ENCODE measurements at regions not wholly inside any gene's neighbourhood (a gene's known extent, or its start where the extent isn't known, plus 50 kb on each side); places are given as distances from the start of the nearest gene placed in this dataset.

DNA sequence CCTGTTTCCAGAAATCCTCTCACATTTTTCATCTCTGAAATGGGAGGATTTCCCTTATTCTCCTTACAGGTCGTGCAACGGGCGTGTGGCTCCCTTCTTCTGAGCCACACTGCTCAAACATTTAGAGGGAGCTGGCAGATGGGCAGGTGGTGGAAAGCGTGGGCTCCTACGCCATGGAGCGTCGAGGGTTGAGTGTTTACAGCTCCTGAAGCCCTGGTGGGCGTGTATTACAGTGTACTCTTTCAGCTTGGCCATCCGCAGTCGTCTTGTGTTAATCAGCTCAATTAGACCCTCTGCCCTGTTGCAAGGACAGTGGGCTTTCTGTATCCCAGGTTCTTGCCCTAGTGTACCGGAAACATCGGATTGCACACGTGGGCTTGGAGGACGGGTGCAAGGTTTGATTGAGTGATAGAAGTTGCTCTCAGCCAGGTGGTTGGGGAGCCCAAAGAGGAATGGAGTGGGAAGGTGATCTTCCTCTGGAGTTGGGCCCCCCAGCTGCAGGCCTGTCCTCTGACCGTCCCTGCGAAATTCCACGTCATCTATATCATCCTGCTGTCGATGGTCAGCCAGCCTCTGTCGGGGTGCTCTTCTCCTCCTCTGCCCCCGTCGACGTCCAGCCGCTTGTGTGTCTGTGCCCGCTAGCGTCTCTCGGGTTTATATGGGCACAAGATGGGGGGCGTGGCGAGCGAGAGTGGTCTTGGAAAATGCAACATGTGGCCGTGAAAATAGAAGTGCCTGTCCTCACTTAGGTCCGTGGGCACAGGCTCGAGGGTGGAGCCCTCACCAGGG lies 120.3 kb upstream of the DSEL start (continued):
- TF ChIP-seq, protein P1, sequence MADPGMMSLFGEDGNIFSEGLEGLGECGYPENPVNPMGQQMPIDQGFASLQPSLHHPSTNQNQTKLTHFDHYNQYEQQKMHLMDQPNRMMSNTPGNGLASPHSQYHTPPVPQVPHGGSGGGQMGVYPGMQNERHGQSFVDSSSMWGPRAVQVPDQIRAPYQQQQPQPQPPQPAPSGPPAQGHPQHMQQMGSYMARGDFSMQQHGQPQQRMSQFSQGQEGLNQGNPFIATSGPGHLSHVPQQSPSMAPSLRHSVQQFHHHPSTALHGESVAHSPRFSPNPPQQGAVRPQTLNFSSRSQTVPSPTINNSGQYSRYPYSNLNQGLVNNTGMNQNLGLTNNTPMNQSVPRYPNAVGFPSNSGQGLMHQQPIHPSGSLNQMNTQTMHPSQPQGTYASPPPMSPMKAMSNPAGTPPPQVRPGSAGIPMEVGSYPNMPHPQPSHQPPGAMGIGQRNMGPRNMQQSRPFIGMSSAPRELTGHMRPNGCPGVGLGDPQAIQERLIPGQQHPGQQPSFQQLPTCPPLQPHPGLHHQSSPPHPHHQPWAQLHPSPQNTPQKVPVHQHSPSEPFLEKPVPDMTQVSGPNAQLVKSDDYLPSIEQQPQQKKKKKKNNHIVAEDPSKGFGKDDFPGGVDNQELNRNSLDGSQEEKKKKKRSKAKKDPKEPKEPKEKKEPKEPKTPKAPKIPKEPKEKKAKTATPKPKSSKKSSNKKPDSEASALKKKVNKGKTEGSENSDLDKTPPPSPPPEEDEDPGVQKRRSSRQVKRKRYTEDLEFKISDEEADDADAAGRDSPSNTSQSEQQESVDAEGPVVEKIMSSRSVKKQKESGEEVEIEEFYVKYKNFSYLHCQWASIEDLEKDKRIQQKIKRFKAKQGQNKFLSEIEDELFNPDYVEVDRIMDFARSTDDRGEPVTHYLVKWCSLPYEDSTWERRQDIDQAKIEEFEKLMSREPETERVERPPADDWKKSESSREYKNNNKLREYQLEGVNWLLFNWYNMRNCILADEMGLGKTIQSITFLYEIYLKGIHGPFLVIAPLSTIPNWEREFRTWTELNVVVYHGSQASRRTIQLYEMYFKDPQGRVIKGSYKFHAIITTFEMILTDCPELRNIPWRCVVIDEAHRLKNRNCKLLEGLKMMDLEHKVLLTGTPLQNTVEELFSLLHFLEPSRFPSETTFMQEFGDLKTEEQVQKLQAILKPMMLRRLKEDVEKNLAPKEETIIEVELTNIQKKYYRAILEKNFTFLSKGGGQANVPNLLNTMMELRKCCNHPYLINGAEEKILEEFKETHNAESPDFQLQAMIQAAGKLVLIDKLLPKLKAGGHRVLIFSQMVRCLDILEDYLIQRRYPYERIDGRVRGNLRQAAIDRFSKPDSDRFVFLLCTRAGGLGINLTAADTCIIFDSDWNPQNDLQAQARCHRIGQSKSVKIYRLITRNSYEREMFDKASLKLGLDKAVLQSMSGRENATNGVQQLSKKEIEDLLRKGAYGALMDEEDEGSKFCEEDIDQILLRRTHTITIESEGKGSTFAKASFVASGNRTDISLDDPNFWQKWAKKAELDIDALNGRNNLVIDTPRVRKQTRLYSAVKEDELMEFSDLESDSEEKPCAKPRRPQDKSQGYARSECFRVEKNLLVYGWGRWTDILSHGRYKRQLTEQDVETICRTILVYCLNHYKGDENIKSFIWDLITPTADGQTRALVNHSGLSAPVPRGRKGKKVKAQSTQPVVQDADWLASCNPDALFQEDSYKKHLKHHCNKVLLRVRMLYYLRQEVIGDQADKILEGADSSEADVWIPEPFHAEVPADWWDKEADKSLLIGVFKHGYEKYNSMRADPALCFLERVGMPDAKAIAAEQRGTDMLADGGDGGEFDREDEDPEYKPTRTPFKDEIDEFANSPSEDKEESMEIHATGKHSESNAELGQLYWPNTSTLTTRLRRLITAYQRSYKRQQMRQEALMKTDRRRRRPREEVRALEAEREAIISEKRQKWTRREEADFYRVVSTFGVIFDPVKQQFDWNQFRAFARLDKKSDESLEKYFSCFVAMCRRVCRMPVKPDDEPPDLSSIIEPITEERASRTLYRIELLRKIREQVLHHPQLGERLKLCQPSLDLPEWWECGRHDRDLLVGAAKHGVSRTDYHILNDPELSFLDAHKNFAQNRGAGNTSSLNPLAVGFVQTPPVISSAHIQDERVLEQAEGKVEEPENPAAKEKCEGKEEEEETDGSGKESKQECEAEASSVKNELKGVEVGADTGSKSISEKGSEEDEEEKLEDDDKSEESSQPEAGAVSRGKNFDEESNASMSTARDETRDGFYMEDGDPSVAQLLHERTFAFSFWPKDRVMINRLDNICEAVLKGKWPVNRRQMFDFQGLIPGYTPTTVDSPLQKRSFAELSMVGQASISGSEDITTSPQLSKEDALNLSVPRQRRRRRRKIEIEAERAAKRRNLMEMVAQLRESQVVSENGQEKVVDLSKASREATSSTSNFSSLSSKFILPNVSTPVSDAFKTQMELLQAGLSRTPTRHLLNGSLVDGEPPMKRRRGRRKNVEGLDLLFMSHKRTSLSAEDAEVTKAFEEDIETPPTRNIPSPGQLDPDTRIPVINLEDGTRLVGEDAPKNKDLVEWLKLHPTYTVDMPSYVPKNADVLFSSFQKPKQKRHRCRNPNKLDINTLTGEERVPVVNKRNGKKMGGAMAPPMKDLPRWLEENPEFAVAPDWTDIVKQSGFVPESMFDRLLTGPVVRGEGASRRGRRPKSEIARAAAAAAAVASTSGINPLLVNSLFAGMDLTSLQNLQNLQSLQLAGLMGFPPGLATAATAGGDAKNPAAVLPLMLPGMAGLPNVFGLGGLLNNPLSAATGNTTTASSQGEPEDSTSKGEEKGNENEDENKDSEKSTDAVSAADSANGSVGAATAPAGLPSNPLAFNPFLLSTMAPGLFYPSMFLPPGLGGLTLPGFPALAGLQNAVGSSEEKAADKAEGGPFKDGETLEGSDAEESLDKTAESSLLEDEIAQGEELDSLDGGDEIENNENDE (IDR thresholded peaks at IDR 0.05; ENCODE audit: insufficient replicate concordance, low read length): no peak
- TF ChIP-seq SP2 (IDR thresholded peaks at IDR 0.05; ENCODE audit: low read length): no peak
- no peak for TF ChIP-seq YY1 (IDR thresholded peaks at IDR 0.05; ENCODE audit: low read depth, low read length)
- TF ChIP-seq BCL11A (IDR thresholded peaks at IDR 0.05; ENCODE audit: low read depth in 2 of 2, low read length in 2 of 2): no peak
- TF ChIP-seq EGR1 (IDR thresholded peaks at IDR 0.05; ENCODE audit: borderline replicate concordance, low read depth, low read length): no peak
- no peak for TF ChIP-seq CHD2 (IDR thresholded peaks at IDR 0.05; ENCODE audit: low read length)
- TF ChIP-seq CBX8 (IDR thresholded peaks at IDR 0.05; ENCODE audit: borderline replicate concordance, low read depth, low read length): no peak
- TF ChIP-seq RXRA (IDR thresholded peaks at IDR 0.05; ENCODE audit: insufficient read depth, low read depth, low read length): no peak
- TF ChIP-seq RAD21 (IDR thresholded peaks at IDR 0.05 in 1 of 2, conservative IDR thresholded peaks at IDR 0.05 in 1 of 2; ENCODE audit: low read depth in 2 of 2, low read length in 2 of 2): no peak
